ENCODE measurements at regions not wholly inside any gene's neighbourhood (a gene's known extent, or its start where the extent isn't known, plus 50 kb on each side); places are given as distances from the start of the nearest gene placed in this dataset.

GRCh38 chr12:77357655-77358054, 292.3 kb upstream of the E2F7 start:
- TF ChIP-seq CTCF (conservative IDR thresholded peaks at IDR 0.05) (no peak), ZFX (IDR thresholded peaks at IDR 0.05) (no peak)
